HG02759 (cell line): ENCODE measurements at regions not wholly inside any gene's neighbourhood (a gene's known extent, or its start where the extent isn't known, plus 50 kb on each side); places are given as distances from the start of the nearest gene placed in this dataset.
A peak's percentile ranks its signal among the peaks of the same experiment; 100 is the strongest.
"Not testable (repeated sequence)": the region's sequence is repeated elsewhere in the genome, so short reads cannot be mapped to it uniquely, and the experiment has no call there.

Source experiments
- ATAC-seq: cut with Tn5 transposase; IDR thresholded peaks from one replicate; pipeline ENCODE4 v1.9.1; 2021; ENCODE audit warnings: mild to moderate bottlenecking, moderate library complexity; ENCODE audit not compliant: unreplicated experiment

DNA sequence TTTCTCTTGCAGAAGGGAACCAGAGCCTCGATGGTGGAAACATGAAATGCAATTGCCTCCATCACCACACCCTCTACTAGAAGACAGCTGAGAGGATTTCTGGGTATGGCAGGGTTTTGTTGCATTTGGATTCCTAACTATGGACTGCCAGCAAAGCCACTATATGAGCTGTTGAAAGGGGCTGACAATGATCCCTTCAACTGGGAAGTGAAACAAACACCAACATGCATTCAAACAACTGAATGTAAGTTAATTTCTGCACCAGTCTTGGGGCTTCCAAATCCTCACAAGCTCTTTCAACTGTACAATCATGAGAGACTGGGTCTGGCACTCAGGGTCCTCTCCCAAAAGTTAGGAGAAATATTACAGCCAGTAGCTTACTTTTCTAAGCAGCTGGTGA, 116.7 kb upstream of the PLCL2 start:
- no peak for ATAC-seq

DNA sequence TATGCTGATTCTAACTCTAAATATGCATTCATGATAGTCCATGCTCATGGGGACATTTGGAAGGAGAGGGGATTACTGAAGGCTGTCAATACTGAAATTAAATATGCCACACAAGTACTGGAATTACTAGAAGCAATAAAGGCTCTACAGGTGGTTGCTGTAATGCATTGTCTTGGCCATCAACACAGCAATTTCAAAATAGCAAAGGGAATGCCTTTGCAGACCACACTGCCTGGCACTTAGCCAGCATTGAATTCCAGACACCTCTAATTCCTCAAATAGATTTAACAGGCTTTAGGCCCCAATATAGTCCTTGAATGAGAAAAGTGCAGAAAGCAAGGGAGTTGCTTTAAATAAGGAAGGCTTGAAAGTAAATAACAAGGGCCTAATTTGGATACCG, 115.8 kb upstream of the PLCL2 start:
- ATAC-seq = no peak

DNA sequence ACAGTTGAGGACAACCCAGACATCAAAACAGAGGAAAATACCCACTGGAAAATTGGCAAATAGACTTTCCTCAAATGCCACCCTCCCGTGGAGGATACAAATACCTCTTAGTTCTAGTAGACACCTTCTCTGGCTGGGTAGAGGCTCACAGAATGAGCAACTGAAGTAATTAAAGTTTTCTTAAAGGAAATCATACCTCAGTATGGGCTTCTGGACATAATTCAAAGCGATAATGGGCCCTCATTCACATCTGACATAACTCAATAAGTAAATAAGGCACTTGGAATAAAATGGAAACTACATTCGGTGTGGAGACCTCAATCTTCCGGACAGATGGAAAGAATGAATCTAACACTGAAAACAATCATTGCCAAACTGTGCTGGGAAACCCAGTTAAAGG, 115.2 kb upstream of the PLCL2 start:
- ATAC-seq = no peak

DNA sequence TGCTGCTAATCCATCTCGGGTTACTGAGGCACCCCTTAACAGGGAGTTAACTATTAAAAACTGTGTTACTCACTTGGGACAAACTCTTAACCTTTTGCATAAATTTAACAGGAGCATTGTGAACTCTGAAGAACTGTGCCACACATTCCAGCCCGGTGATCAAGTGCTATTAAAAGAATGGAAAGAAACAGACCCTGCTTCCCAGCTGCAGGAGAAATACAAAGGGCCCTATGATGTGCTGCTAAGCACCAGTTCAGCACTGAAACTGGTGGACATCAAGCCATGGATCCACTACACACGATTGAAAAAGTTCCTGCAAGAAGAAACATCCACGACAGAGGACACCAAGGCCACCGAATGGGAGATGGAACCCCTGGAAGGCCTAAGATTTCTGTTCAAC, 114.7 kb upstream of the PLCL2 start:
- no peak for ATAC-seq

DNA sequence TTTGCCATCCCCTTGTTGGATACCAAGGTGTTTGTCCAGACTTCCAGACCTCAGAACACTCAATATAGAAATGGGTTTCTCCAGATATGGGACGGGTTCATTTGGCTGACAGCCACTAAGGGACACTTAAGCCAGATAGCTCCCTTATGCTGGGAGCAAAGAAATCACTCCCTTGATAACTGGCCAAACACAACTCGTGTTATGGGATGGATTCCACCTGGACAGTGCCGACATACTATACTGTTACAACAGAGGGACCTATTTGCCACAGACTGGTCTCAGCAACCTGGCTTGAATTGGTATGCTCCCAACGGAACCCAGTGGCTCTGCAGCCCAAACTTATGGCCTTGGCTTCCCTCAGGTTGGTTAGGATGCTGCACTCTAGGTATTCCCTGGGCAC, 114.0 kb upstream of the PLCL2 start:
- ATAC-seq = no peak

DNA sequence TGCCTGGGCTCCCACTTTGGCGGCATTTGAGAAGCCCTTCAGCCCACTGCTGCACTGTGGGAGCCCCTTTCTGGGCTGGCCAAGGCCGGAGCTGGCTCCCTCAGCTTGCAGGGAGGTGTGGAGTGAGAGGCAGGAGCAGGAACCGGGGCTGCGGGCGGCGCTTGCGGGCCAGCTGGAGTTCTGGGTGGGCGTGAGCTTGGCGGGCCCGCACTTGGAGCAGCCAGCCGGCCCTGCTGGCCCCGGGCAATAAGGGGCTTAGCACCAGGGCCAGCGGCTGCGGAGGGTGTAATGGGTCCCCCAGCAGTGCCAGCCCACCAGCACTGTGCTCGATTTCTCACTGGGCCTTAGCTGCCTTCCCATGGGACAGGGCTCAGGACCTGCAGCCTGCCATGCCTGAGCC, 111.2 kb upstream of the PLCL2 start:
- not testable (repeated sequence) for ATAC-seq

DNA sequence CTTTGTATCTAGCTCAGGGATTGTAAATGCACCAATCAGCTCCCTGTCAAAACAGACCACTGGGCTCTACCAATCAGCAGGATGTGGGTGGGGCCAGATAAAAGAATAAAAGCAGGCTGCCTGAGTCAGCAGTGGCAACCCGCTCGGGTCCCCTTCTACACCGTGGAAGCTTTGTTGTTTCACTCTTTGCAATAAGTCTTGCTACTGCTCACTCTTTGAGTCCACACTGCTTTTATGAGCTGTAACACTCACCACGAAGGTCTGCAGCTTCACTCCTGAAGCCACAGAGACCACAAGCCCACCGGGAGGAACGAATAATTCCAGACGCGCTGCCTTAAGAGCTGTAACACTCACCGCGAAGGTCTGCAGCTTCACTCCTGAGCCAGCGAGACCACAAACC, 110.2 kb upstream of the PLCL2 start:
- ATAC-seq = not testable (repeated sequence)

DNA sequence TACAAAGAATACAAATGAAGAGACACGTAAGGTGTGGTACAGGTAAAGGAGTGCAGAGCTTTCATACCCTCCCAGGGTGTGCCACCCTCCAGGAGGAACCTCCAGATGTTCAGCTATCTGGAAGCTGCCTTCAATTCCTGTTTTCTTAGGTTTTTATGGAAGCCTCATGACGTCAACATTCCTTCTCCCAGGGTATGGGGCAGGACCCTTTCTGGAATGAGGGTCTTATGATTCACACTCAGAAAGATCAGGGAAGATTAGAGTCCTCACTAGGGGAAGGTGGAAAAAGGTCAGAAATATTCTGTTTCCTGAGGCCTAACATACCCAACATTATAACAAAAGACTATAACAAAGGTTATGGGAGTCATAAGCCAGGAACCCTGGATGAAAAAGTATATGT, 99.8 kb upstream of the PLCL2 start:
- no peak for ATAC-seq

DNA sequence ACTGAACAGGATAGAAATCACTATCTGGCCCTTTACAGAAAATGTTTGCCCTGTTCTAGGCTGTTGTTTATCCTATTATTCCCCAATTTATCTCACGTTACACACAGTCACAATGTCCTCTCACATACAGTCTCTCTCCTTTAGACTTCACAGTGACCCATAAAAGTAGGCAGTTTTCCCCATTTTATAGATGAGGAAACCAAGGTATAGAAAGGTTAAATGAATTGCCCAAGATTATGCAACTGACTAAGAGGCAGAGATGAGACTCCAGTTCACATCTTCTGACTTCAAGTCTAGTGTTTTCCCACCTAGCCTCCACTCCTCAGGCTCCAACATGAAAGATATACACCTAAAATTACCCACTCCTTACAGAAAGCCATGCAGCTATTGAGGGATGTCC, 99.3 kb upstream of the PLCL2 start:
- no peak for ATAC-seq

DNA sequence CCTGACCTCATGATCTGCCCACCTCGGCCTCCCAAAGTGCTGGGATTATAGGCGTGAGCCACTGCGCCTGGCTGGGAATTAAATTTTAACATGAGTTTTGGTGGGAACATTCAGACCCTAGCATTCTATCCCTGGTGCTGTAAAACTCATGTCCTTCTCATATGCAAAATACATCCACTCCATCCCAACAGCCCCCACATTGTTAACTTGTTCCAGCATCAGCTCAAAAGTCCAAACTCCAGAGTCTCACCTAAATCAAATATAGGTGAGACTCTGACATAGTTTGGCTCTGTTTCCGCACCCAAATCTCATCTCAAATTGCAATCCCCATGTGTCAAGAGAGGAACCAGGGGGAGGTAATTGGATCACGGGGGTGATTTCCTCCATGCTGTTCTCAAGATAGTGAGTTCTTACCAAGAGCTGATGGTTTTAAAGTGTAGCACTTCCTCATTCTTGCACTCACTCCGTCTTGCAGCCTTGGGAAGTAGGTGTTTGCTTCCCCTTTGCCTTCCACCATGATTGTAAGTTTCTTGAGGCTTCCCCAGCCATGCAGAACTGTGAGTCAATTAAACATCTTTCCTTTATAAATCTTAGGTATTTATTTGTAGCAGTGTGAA, 96.2 kb upstream of the PLCL2 start:
- ATAC-seq = no peak

DNA sequence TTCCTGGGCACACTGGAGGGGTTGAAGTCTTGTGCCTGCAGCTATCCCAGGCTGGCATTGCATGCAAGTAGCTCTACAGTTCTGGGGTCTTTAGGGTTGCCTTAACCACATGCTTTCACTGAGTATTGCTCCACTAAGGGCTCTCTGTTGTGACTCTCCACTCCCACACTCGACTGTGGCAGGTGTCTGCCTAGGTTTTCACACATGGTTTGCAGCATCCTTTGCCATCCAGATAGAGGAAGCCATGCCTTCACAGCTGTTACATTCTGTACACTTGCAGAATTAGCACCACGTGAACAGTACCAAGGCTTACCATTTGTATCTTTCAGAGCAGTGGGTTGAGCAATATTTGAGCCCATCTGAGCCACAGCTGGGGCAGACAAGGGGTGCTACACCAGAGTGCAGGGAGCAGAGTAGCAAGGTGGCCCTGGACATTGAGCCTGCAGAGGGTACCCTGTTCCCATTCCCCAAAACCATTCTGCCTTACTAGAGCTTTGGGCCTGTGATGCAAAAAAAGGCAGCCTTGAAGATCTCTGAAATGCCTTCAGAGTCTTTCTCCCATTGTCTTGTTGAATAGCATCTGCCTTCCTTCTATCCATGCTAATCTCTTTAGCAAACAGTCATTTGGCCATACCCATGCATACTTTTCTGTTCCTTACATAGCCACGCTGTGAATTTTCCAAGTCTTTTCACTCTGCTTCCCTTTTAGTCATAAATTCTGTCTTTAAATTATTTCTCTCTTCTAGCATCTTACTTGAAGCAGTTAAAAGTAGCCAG, 95.2 kb upstream of the PLCL2 start:
- no peak for ATAC-seq

DNA sequence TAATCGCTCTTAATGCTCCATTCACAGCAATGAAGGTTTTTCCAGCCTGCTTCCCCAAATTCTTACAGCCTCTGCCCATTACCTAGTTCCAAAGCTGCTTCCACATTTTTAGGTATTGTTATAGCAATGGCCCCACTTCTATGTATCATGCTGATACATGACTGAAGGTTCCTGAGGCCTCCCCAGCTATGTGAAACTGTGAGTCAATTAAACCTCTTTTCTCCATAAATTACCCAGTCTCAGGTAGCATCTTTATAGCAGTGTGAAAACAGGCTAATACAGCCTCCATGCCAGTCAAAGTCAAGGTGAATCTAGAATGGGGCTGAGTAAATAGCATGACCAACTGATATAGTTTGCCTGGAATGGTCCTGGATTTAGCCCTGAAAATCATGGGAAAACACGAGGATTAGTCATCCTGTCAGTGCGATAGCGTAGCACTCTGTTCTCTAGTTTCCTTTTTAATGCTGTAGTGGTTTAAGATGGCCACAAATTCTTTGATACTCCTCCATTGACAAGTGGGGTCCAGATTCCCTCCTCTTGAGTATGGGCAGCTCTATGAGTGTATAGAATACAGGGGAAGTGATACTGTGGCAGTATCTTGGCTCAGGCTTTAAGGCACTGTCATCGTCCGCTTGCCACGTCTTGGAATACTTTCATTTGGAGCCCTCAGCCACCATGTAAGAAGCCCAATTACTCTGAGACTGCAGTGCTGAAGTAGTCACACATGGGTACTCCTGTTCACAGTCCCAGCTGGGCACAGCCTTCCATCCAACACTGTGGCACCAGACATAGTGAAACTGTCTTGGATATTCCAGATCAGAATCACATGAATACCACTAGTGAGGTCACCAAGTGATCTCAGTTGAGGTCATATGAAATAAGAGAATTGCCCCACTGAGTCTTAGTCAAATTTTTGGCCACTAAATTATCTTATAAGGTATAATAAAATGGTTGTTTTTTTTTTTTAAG, 94.0 kb upstream of the PLCL2 start:
- no peak for ATAC-seq

DNA sequence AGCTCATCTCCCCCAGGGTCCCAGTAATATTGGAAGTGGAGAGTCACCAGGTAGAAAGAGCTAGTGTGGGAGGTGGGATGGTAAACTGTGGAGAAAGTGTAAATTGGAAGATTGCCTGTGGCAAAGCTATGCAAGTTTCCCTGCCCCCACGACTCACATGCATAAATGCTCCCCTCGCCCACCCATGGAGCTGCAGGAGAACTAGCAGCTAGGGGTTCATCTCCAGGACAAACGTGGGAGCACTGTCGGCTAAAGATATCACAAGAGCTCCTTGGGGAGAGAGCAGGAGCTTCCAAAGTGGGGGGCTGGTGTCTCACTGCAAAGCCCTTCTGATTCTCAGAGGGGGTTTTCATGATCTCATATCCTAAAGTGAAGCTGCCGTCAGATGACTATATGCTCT, 91.4 kb upstream of the PLCL2 start:
- no peak for ATAC-seq

DNA sequence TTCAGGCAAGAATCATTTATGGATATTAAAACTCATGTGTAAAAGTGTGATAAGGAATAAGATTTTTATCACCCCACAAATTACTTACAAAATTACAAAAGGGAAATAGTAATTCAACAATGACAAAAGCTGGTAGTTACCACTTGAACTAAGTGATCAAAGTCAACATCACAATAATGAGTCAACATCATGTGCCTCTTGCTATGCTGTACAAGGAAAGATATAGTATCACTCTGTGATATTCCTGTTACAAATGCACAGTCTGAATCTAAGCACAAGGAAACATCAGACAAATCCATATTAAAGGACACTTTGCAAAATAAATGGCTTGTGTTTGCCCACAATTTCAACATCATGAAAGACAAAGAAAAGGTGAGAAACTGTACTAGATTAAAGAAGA, 90.5 kb upstream of the PLCL2 start:
- ATAC-seq = no peak

DNA sequence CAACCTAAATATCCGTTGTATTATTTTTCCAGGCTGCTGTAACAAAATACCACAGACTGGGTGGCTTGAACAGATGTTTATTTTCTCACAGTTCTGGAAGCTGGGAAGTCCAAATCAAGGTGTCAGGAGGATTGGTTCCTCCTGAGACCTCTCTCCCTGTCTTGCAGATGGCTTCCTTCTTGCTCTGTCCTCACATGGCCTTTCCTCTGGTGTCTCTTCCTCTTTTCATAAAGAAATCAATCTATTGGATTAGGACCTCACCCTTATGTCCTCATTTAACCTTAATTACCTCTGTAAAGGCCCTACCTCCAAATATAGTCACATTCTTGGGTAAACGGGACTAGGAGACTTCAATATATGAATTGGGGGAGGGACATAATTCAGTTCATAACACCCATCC, 89.2 kb upstream of the PLCL2 start:
- no peak for ATAC-seq

DNA sequence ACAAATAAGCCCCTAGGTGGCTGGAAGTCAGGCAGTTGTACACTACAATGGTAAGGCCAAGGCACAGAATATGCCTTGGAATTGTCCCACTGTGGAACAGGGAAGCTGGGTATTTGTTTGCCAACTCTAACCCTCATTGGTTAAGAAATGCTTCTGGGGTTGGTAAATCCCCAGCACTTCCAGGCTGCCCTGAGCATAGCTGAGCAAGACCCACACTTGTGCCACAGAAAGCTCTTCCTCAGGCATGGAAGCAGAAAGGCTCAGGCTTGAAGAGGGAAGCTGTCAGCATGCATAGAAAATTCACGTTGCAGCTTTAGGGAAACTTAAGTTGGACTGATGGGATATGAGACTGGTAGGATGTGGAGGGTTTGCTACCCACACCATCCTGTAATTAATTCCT, 86.9 kb upstream of the PLCL2 start:
- ATAC-seq = no peak

DNA sequence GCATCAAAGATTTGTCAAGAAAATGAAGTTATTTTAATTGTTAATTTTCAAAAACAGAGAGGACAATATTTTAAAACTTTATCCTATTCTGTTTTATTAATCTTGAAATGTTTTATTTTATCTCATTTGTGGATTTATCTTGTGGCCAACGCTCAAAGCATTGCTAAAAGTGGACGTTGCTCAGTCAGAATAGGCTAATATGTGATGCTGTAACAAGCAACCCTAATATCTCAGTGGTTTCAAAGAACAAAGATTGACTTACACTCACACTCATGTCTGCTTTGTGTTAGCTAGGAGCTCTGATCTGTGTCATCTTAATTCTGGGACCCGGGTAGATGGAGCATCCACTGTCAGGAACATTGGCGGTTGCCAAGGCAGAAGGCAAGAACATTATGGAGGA, 86.0 kb upstream of the PLCL2 start:
- no peak for ATAC-seq

DNA sequence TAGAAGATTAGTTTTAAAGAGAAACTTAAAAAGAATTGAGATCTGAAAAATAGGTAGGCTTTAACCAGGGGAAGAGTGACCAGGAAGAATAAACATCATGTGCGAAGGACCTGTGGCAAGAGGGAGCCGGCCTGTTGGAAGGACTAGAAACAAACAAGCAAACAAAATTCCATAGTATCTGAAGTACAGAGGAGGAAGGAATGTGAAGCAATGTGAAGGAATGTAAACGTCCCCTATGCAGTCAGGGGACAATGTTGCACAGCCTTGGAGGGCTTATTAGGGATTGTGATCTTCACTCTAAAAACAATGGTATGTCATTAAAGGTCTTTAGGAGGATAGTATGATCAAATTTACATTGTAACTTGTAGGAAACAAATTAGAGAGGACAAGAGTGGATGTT, 84.4 kb upstream of the PLCL2 start:
- no peak for ATAC-seq

DNA sequence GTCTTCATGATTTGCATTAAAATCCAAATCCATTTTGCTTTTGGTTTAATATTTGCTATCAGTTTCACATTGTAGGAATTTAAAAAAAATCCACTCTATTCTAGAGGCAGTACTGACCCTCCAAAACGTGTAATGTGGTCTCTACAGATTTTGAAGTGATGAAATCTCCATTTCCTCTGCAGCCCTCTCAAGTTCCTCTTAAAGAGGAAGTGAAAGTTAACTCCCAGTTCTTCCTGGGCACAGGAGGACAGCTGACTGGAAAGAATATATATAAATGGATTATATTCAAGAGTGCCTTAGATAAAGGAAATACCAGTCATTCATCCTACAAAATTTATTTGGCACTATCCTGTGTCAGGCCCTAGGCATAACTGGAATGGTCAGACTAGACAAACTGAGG, 83.5 kb upstream of the PLCL2 start:
- no peak for ATAC-seq

DNA sequence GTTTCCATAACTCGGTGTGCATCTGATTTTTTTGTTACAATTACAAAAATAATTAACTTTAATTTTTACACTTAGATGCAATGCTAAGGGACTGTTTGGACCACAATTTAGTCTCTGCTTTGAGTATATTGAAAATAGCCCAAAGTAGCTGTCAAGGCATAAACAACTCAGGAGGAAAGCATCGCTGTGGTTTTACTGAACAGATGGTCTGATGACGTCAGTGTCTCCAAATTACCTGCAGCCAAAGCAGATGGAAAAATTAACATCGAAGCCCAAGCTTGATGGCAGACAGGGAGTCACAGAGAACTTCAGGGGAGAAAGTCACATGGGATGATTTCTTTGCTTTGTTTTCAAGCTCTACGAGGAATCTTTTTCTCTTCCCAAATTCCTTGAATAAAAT, 83.1 kb upstream of the PLCL2 start:
- no peak for ATAC-seq

DNA sequence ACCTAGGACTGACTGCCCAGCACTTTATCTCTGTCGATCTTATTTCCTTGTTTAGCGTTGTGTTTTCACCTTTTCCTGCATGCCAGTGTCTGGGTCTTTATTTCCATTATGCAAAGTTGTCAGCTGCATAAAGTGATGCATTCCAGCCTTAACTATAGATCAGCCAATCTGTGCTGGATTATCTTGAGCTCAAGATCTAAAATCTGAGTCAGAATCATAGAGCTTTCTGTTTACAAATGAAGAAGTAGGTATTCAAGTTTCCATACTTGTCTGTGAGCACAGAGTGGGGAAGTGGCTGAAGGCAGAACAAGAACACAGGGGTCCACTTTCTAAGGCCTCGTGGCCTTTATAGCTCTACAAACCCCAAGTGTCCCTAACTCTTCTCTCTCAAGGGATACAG, 82.4 kb upstream of the PLCL2 start:
- peak; percentile 54 for ATAC-seq

DNA sequence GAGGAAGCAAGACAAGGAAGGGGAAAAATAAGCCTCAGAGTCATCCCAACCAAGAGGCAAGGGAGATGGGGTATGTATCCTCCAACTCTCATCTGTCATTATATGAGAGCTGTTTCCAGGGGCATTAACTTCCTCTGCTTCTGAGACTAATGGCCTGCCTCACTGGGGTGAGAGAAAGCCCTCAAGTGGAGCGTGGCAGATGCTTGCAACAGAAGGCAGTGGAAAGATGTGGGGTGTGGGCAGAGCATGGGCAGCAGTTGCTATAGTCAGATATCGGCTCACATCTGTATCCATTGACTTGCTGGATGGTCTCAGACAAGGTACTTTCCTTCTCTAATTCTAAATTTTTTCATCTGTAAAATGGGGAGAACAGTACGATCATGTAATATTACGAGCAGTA, 81.7 kb upstream of the PLCL2 start:
- no peak for ATAC-seq
